22Rv1 (cell line): ENCODE measurements at regions not wholly inside any gene's neighbourhood (a gene's known extent, or its start where the extent isn't known, plus 50 kb on each side); places are given as distances from the start of the nearest gene placed in this dataset.

ENCODE experiments used
- ZFX ChIP-seq: fragments of 450-650 bp; IDR thresholded peaks from 2 replicates; pipeline ENCODE4 v1.6.1; 2017; ENCODE audit warnings: antibody characterized with exemption, borderline replicate concordance
- TF ChIP-seq, protein P1 (sequence below): fragments of 450-650 bp; IDR thresholded peaks from 2 replicates; pipeline ENCODE4 v1.5.1; 2017; ENCODE audit warnings: mild to moderate bottlenecking

- TF ChIP-seq, protein P1, sequence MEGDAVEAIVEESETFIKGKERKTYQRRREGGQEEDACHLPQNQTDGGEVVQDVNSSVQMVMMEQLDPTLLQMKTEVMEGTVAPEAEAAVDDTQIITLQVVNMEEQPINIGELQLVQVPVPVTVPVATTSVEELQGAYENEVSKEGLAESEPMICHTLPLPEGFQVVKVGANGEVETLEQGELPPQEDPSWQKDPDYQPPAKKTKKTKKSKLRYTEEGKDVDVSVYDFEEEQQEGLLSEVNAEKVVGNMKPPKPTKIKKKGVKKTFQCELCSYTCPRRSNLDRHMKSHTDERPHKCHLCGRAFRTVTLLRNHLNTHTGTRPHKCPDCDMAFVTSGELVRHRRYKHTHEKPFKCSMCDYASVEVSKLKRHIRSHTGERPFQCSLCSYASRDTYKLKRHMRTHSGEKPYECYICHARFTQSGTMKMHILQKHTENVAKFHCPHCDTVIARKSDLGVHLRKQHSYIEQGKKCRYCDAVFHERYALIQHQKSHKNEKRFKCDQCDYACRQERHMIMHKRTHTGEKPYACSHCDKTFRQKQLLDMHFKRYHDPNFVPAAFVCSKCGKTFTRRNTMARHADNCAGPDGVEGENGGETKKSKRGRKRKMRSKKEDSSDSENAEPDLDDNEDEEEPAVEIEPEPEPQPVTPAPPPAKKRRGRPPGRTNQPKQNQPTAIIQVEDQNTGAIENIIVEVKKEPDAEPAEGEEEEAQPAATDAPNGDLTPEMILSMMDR: no peak
- no peak for TF ChIP-seq ZFX
Measured at GRCh38 chr10:111560027-111560426, 483.2 kb downstream of the ADRA2A start.
